ENCODE measurements at regions not wholly inside any gene's neighbourhood (a gene's known extent, or its start where the extent isn't known, plus 50 kb on each side); places are given as distances from the start of the nearest gene placed in this dataset.

DNA sequence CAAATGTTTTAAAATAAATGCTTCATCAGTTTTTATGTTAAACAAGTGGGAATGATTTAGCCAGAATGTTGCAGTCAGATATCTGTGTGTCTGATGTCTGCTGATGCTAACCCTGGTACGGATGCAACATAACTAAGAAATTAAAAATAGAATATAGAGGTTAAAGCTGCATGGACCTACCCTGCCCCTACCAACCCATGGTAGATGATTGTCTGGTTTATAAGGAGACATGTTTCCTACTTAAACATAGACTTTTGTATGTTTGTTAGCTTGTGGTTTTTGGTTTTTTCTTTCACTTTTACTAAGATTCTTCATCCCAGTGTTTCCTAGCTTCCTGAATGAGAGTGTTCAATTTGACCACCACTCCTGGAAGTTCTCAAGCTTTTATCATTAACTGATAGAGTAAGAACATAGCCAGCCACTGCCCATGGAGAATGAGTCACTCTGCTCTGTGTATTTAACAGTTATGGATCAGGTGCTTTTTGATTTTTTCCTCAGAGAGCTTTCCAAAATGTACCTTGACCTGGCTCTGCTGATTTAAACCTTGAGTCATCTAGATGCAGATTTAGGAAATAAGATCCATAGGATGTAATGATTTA is 70.7 kb upstream of the VEPH1 start:
- intact Hi-C loops (cut with DNase I, micrococcal nuclease), result loop anchor here in 1 of 2 donors (2.0 kb wide), 1 partner anchor 41 kb away; no protein-coding TSS in a partner anchor
- Histone ChIP-seq H3K36me3 (ENCODE audit: low read depth) (no peaks in the 10 kb centered on the region), H3K9me3 (no peaks in the 10 kb centered on the region), H3K4me1 (ENCODE audit: low read depth) (no peaks in the 10 kb centered on the region), H3K4me3 (no peak overlapping the region)
- ATAC-seq (peak; percentile 77), DNase-seq (no peak)
- no peak for TF ChIP-seq CTCF (IDR thresholded peaks at IDR 0.05)

- TF ChIP-seq CTCF (IDR thresholded peaks at IDR 0.05), result no peak
- no peak overlapping the region for H3K4me3 ChIP-seq
- intact Hi-C loops (cut with DNase I, micrococcal nuclease), result loop anchor here in 1 of 2 donors (2.0 kb wide), 1 partner anchor 40 kb away; no protein-coding TSS in a partner anchor
- no peaks in the 10 kb centered on the region for H3K4me1 ChIP-seq (ENCODE audit: low read depth)
- DNase-seq (no peak), ATAC-seq (no peak)
- no peaks in the 10 kb centered on the region for H3K36me3 ChIP-seq (ENCODE audit: low read depth)
- H3K9me3 ChIP-seq, result no peaks in the 10 kb centered on the region
Observed at GRCh38 chr3:157573281-157573680, 70.1 kb upstream of the VEPH1 start.

GRCh38 chr3:157572559-157573270 is 69.5 kb upstream of the VEPH1 start:
- TF ChIP-seq CTCF (IDR thresholded peaks at IDR 0.05), result peak; percentile 54
- Histone ChIP-seq H3K9me3 (no peaks in the 10 kb centered on the region), H3K4me3 (no peak overlapping the region), H3K4me1 (ENCODE audit: low read depth) (no peaks in the 10 kb centered on the region), H3K36me3 (ENCODE audit: low read depth) (no peaks in the 10 kb centered on the region)
- ATAC-seq (peak; percentile 80), DNase-seq (peak in 1 of 3 donors; percentile 68)
- intact Hi-C loops (cut with DNase I, micrococcal nuclease), result loop anchor here in 1 of 2 donors (2.0 kb wide), 1 partner anchor 40 kb away; no protein-coding TSS in a partner anchor

DNA sequence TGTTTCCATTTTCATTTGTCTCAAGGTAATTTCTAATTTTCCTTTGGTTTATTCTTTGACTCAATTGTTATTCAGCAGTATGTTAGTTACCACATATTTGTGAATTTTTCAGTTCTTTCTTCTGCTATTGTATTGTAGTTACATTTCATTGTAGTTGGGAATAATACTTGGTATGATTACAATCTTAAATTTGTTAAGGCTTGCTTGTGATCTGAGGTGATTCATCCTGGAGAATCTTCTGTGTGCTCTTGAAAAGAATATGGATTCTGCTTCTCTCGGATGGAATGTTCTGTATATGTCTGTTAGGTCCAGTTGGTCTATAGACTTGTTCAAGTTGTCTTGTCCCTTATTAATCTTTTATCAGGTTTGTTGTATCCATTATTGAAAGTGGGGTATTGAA is 63.4 kb upstream of the VEPH1 start:
- ATAC-seq, result no peak
- DNase-seq, result no peak
- no peak for TF ChIP-seq CTCF (IDR thresholded peaks at IDR 0.05)
- Histone ChIP-seq H3K4me1 (ENCODE audit: low read depth) (no peaks in the 10 kb centered on the region), H3K4me3 (no peak overlapping the region), H3K36me3 (ENCODE audit: low read depth) (no peaks in the 10 kb centered on the region), H3K9me3 (no peaks in the 10 kb centered on the region)
- intact Hi-C loops (cut with DNase I, micrococcal nuclease), result no loop called here

DNA sequence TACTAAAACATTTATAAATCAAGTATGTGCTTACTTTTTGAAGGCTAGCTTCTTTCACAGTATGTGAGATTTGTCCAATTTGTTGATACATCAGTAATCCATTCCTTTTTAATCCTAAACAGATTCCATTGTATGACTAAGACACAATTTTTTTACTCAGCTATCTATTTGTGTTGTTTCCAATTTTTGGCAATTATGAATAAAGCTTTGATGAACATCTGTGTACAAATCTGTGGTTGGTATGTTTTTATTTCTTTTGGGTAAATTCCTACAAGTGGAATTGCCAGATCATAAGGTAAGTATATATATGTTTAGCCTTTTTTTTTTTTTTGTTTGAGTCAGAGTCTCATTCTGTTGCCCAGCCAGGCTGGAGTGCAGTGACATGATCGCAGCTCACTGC is 56.2 kb upstream of the VEPH1 start:
- no peak for DNase-seq

More for the DNA sequence above, 56.2 kb upstream of the VEPH1 start:
- Histone ChIP-seq H3K4me3 (no peak overlapping the region), H3K4me1 (ENCODE audit: low read depth) (no peaks in the 10 kb centered on the region), H3K9me3 (no peaks in the 10 kb centered on the region), H3K36me3 (ENCODE audit: low read depth) (no peaks in the 10 kb centered on the region)
- TF ChIP-seq CTCF (IDR thresholded peaks at IDR 0.05), result no peak
- no peak for ATAC-seq
- intact Hi-C loops (cut with DNase I, micrococcal nuclease), result no loop called here

All from mucosa of descending colon (tissue), 3 donors.